Astrocyte (in vitro differentiated cells and primary cell): ENCODE measurements at regions not wholly inside any gene's neighbourhood (a gene's known extent, or its start where the extent isn't known, plus 50 kb on each side); places are given as distances from the start of the nearest gene placed in this dataset.

Source experiments
- DNase-seq: peaks from one replicate; pipeline ENCODE4 v3.0.0-alpha.2; 2010; ENCODE audit warnings: low read depth
- FAIRE-seq: peaks from 2 replicates; lab custom pipeline; 2011; peaks lifted over from hg19 to GRCh38; lab: Jason Lieb, UNC
- H2AFZ ChIP-seq: 2 replicates; pipeline ENCODE4 v1.6.0; 2012; ENCODE audit warnings: low read depth, low read length, inconsistent platforms
- H3K27ac ChIP-seq: 2 replicates; pipeline ENCODE4 v1.5.1; 2011; ENCODE audit warnings: low read depth, low read length, inconsistent platforms
- H3K27me3 ChIP-seq: 2 replicates; pipeline ENCODE4 v1.6.0; 2011; ENCODE audit warnings: low read length, inconsistent platforms; ENCODE audit not compliant: insufficient read depth
- H3K36me3 ChIP-seq: 2 replicates; pipeline ENCODE4 v1.5.1; 2011; ENCODE audit warnings: low read length, inconsistent platforms; ENCODE audit not compliant: insufficient read depth
- H3K4me1 ChIP-seq: 2 replicates; pipeline ENCODE4 v1.5.1; 2011; ENCODE audit warnings: low read length, inconsistent platforms; ENCODE audit not compliant: insufficient read depth
- H3K4me2 ChIP-seq: 2 replicates; pipeline ENCODE4 v1.6.0; 2012; ENCODE audit warnings: low read length, inconsistent platforms
- H3K4me3 ChIP-seq: 2 replicates; pipeline ENCODE4 v1.5.1; 2011; ENCODE audit warnings: low read depth, mild to moderate bottlenecking, low read length, inconsistent platforms; ENCODE audit not compliant: insufficient read depth
- H3K79me2 ChIP-seq: 2 replicates; pipeline ENCODE4 v1.6.0; 2012; ENCODE audit warnings: mild to moderate bottlenecking, low read length, inconsistent platforms; ENCODE audit not compliant: insufficient read depth
- H3K9ac ChIP-seq: 2 replicates; pipeline ENCODE4 v1.6.0; 2012; ENCODE audit warnings: mild to moderate bottlenecking, low read length, inconsistent platforms
- H3K9me3 ChIP-seq: 2 replicates; pipeline ENCODE4 v1.5.1; 2012; ENCODE audit warnings: low read depth, mild to moderate bottlenecking, low read length, inconsistent platforms; ENCODE audit not compliant: insufficient read depth
- H4K20me1 ChIP-seq: 2 replicates; pipeline ENCODE4 v1.6.0; 2012; ENCODE audit warnings: low read length, inconsistent platforms; ENCODE audit not compliant: insufficient read depth
- H3K27ac Mint-ChIP-seq: one replicate; pipeline ENCODE4 v1.8.0; 2021; ENCODE audit warnings: mild to moderate bottlenecking, mixed read lengths; ENCODE audit not compliant: unreplicated experiment
- H3K27me3 Mint-ChIP-seq: one replicate; pipeline ENCODE4 v1.8.0; 2021; ENCODE audit warnings: low read depth, mixed read lengths; ENCODE audit not compliant: unreplicated experiment
- H3K36me3 Mint-ChIP-seq: one replicate; pipeline ENCODE4 v1.8.0; 2021; ENCODE audit warnings: low read depth, mixed read lengths; ENCODE audit not compliant: unreplicated experiment
- H3K4me1 Mint-ChIP-seq: one replicate; pipeline ENCODE4 v1.8.0; 2021; ENCODE audit warnings: low read depth, mixed read lengths; ENCODE audit not compliant: unreplicated experiment
- H3K4me3 Mint-ChIP-seq: one replicate; pipeline ENCODE4 v1.8.0; 2021; ENCODE audit warnings: mild to moderate bottlenecking, moderate library complexity, mixed read lengths; ENCODE audit not compliant: unreplicated experiment
- H3K9me3 Mint-ChIP-seq: one replicate; pipeline ENCODE4 v1.8.0; 2021; ENCODE audit warnings: mild to moderate bottlenecking, mixed read lengths; ENCODE audit not compliant: unreplicated experiment
- CTCF ChIP-seq: IDR thresholded peaks from 2 replicates; pipeline ENCODE4 v1.5.1; 2011; ENCODE audit warnings: low read depth, mild to moderate bottlenecking, inconsistent platforms, low read length, moderate library complexity; ENCODE audit not compliant: insufficient read depth
- EZH2 ChIP-seq: IDR thresholded peaks from 2 replicates; pipeline ENCODE4 v1.6.1; 2012; ENCODE audit warnings: mild to moderate bottlenecking, low read length, inconsistent platforms; ENCODE audit not compliant: insufficient read depth

GRCh38 chr9:95788021-95788420, 87.5 kb upstream of the ERCC6L2 start:
- Histone ChIP-seq H4K20me1 (no peaks in the 10 kb centered on the region), H3K27me3 (peaks cover 36% of the 10 kb centered on the region), H3K9me3 (peaks cover 4% of the 10 kb centered on the region), H2AFZ (no peak overlapping the region), H3K4me3 (no peak overlapping the region), H3K36me3 (no peaks in the 10 kb centered on the region), H3K27ac (no peak overlapping the region), H3K9ac (no peak overlapping the region), H3K79me2 (no peaks in the 10 kb centered on the region), H3K4me1 (peaks cover 4% of the 10 kb centered on the region), H3K4me2 (no peak overlapping the region)
- no peak overlapping the region for H3K27ac Mint-ChIP-seq
- H3K4me3 Mint-ChIP-seq = no peak overlapping the region
- TF ChIP-seq EZH2 (no peak), CTCF (no peak)
- DNase-seq (no peak), FAIRE-seq (no peak)
- H3K27me3 Mint-ChIP-seq = peaks cover 10% of the 10 kb centered on the region
- no peaks in the 10 kb centered on the region for H3K9me3 Mint-ChIP-seq
- peaks cover 2% of the 10 kb centered on the region for H3K36me3 Mint-ChIP-seq
- H3K4me1 Mint-ChIP-seq = peaks cover 2% of the 10 kb centered on the region

- peaks cover 4% of the 10 kb centered on the region for H3K4me1 ChIP-seq
- no peak overlapping the region for H3K27ac ChIP-seq
- FAIRE-seq (no peak), DNase-seq (no peak)
- Mint-ChIP-seq H3K4me1 (peaks cover 10% of the 10 kb centered on the region), H3K27me3 (peaks cover 10% of the 10 kb centered on the region), H3K4me3 (no peak overlapping the region), H3K9me3 (no peaks in the 10 kb centered on the region), H3K36me3 (peaks cover 2% of the 10 kb centered on the region), H3K27ac (no peak overlapping the region)
- no peak overlapping the region for H3K4me2 ChIP-seq
- H3K4me3 ChIP-seq = no peak overlapping the region
- no peaks in the 10 kb centered on the region for H3K79me2 ChIP-seq
- TF ChIP-seq EZH2 (no peak), CTCF (no peak)
- H3K9ac ChIP-seq = no peak overlapping the region
- H4K20me1 ChIP-seq = no peaks in the 10 kb centered on the region
- peaks cover 4% of the 10 kb centered on the region for H3K9me3 ChIP-seq
- peaks cover 26% of the 10 kb centered on the region for H3K27me3 ChIP-seq
- H3K36me3 ChIP-seq = no peaks in the 10 kb centered on the region
- no peak overlapping the region for H2AFZ ChIP-seq
These were observed 90.3 kb upstream of the ERCC6L2 start for GRCh38 chr9:95785209-95785608.

DNA sequence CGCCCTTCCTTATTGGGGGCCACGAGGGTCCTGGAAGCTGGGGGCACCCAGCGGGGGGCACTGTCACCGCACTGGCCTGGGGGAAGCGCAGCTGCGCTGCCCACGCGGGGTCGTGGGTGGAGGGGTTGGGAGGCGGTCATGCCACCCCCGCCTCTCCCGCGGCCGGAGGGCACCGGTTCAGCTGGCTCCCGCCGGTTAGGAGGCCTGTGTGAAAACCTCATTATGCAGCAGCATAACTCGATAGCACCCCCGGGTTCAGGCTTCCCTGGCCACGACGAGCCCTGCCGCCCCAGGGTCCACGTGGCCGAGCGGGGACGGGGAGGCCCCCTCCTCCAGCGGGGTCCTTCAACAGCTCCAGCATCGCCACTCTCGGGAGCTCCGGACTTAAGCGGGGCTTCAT, 91.2 kb upstream of the ERCC6L2 start:
- H3K9ac ChIP-seq = no peak overlapping the region
- no peak overlapping the region for H3K4me3 ChIP-seq
- Mint-ChIP-seq H3K9me3 (no peaks in the 10 kb centered on the region), H3K4me1 (peaks cover 10% of the 10 kb centered on the region), H3K4me3 (no peak overlapping the region), H3K36me3 (peaks cover 2% of the 10 kb centered on the region), H3K27me3 (peaks cover 10% of the 10 kb centered on the region), H3K27ac (no peak overlapping the region)
- no peaks in the 10 kb centered on the region for H3K79me2 ChIP-seq
- H3K27me3 ChIP-seq = peaks cover 25% of the 10 kb centered on the region
- no peaks in the 10 kb centered on the region for H4K20me1 ChIP-seq
- peaks cover 4% of the 10 kb centered on the region for H3K9me3 ChIP-seq
- H3K27ac ChIP-seq = no peak overlapping the region
- no peak overlapping the region for H3K4me2 ChIP-seq
- no peak overlapping the region for H2AFZ ChIP-seq
- FAIRE-seq (no peak), DNase-seq (no peak)
- H3K36me3 ChIP-seq = no peaks in the 10 kb centered on the region
- H3K4me1 ChIP-seq = peaks cover 4% of the 10 kb centered on the region
- TF ChIP-seq EZH2 (no peak), CTCF (no peak)
